SKM-1 treated with dmso at 0.1 percent for 144 hours (cell line): ENCODE measurements at regions not wholly inside any gene's neighbourhood (a gene's known extent, or its start where the extent isn't known, plus 50 kb on each side); places are given as distances from the start of the nearest gene placed in this dataset.

ENCODE experiments used
- DNase-seq: peaks from one replicate; lab custom pipeline; 2025; ENCODE audit not compliant: unreplicated experiment; lab: John Stamatoyannopoulos, UW

- DNase-seq: no peak
Measured at GRCh38 chr2:231644426-231644825, 51.8 kb downstream of the TEX44 start.

GRCh38 chr2:231646476-231646875, 53.8 kb downstream of the TEX44 start:
- no peak for DNase-seq

DNA sequence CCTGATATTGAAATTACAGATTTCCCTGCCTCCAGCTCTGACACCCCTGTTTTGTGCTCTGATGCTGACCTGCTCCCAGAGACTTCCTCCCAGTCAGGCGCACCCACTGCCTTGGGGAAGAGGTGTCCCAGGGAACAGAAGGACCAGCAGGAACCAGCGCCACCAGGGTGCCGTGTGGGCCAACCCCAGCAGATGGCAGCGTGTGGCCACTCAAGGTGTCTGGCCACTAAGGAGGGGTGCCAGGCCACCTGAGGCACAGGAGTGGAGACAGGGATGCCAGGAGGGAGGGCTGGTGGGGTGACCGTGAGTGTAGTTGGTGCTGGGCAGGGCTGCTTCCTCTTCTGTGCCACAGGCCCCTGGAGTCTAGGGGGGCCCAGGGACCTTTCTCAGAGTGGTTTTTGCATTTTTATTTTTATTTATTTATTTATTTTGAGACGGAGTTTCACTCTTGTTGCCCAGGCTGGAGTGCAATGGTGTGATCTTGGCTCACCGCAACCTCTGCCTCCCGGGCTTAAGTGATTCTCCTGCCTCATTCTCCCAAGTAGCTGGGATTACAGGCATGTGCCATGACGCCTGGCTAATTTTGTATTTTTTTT, 56.0 kb downstream of the TEX44 start:
- DNase-seq: no peak

DNA sequence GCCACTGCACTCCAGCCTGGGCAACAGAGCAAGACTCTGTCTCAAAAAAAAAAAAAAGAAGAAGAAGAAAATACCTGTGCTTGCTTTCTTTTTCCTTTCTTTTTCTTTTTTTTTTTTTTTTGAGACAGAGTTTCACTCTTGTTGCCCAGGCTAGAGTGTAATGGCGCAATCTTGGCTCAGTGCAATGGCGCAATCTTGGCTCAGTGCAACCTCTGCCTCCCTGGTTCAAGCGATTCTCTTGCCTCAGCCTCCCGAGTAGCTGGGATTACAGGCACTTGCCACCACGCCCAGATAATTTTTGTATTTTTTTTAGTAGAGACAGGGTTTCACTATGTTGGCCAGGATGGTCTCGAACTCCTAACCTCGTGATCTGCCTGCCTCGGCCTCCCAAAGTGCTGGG, 56.8 kb upstream of the PTMA start:
- peak; percentile 40 for DNase-seq

GRCh38 chr2:231655488-231655887, 52.8 kb upstream of the PTMA start:
- no peak for DNase-seq

GRCh38 chr2:231655894-231656293, 52.4 kb upstream of the PTMA start:
- DNase-seq: no peak
